Trophoblast cell (in vitro differentiated cells and primary cell): ENCODE measurements at regions not wholly inside any gene's neighbourhood (a gene's known extent, or its start where the extent isn't known, plus 50 kb on each side); places are given as distances from the start of the nearest gene placed in this dataset.

Experiments used
- DNase-seq, 2 donors: peaks; one replicate each; pipeline ENCODE4 v3.0.0-alpha.2; 2016
- H2AFZ ChIP-seq: 2 replicates; pipeline ENCODE4 v1.6.1; 2013; ENCODE audit warnings: low read length, moderate library complexity, mild to moderate bottlenecking; ENCODE audit not compliant: insufficient read depth, poor library complexity
- H2AK5ac ChIP-seq: 2 replicates; pipeline ENCODE4 v1.6.1; 2013; ENCODE audit warnings: mild to moderate bottlenecking, low read length
- H2BK120ac ChIP-seq: 2 replicates; pipeline ENCODE4 v1.6.1; 2013; ENCODE audit warnings: low read length, mild to moderate bottlenecking, moderate library complexity; ENCODE audit not compliant: insufficient read depth, poor library complexity
- H2BK12ac ChIP-seq: 2 replicates; pipeline ENCODE4 v1.6.1; 2013; ENCODE audit warnings: mild to moderate bottlenecking, low read length, moderate library complexity
- H2BK5ac ChIP-seq: 2 replicates; pipeline ENCODE4 v1.6.1; 2013; ENCODE audit warnings: low read length, low read depth, moderate library complexity, mild to moderate bottlenecking; ENCODE audit not compliant: poor library complexity
- H3K14ac ChIP-seq: 2 replicates; pipeline ENCODE4 v1.6.1; 2013; ENCODE audit warnings: mild to moderate bottlenecking, low read length
- H3K18ac ChIP-seq: 2 replicates; pipeline ENCODE4 v1.6.1; 2013; ENCODE audit warnings: mild to moderate bottlenecking, low read length
- H3K23ac ChIP-seq: 2 replicates; pipeline ENCODE4 v1.6.1; 2013; ENCODE audit warnings: low read length
- H3K27ac ChIP-seq: 2 replicates; pipeline ENCODE4 v1.5.1; 2013; ENCODE audit warnings: low read depth, mild to moderate bottlenecking, inconsistent platforms, low read length, moderate library complexity
- H3K27me3 ChIP-seq: 2 replicates; pipeline ENCODE4 v1.6.1; 2013; ENCODE audit warnings: inconsistent platforms, mild to moderate bottlenecking, low read length, moderate library complexity; ENCODE audit not compliant: insufficient read depth
- H3K36me3 ChIP-seq, 2 experiments: 1 replicate in 1 of 2; 2 replicates in 1 of 2; pipeline ENCODE4 v1.6.1; 2013; ENCODE audit warnings: low read length in 2 of 2, mild to moderate bottlenecking in 2 of 2, moderate library complexity in 1 of 2; ENCODE audit not compliant: insufficient read depth in 2 of 2, control insufficient read depth in 1 of 2
- H3K4ac ChIP-seq: 2 replicates; pipeline ENCODE4 v1.6.1; 2013; ENCODE audit warnings: low read depth, mild to moderate bottlenecking, low read length, moderate library complexity
- H3K4me1 ChIP-seq, 2 experiments: 1 replicate in 1 of 2; 2 replicates in 1 of 2; pipeline ENCODE4 v1.6.1; 2013; ENCODE audit warnings: low read length in 2 of 2, mild to moderate bottlenecking in 2 of 2, moderate library complexity in 1 of 2; ENCODE audit not compliant: insufficient read depth in 2 of 2, control insufficient read depth in 1 of 2
- H3K4me2 ChIP-seq: 2 replicates; pipeline ENCODE4 v1.6.1; 2013; ENCODE audit warnings: inconsistent platforms, mild to moderate bottlenecking, low read length, moderate library complexity
- H3K4me3 ChIP-seq: 2 replicates; pipeline ENCODE4 v1.5.1; 2013; ENCODE audit warnings: mild to moderate bottlenecking, low read depth, low read length, inconsistent platforms
- H3K79me1 ChIP-seq: one replicate; pipeline ENCODE4 v1.6.1; 2013; ENCODE audit warnings: low read length
- H3K79me2 ChIP-seq: 2 replicates; pipeline ENCODE4 v1.6.1; 2013; ENCODE audit warnings: low read length, mild to moderate bottlenecking; ENCODE audit not compliant: control insufficient read depth, insufficient read depth, poor library complexity
- H3K9ac ChIP-seq: 2 replicates; pipeline ENCODE4 v1.6.1; 2013; ENCODE audit warnings: mild to moderate bottlenecking, low read length
- H3K9me3 ChIP-seq: 2 replicates; pipeline ENCODE4 v1.6.1; 2013; ENCODE audit warnings: low read depth, mild to moderate bottlenecking, control low read depth, inconsistent platforms, low read length; ENCODE audit not compliant: insufficient read depth
- H4K12ac ChIP-seq: 2 replicates; pipeline ENCODE4 v1.6.1; 2013; ENCODE audit warnings: low read depth, mild to moderate bottlenecking, low read length, moderate library complexity
- H4K8ac ChIP-seq: 2 replicates; pipeline ENCODE4 v1.6.1; 2013; ENCODE audit warnings: low read depth, mild to moderate bottlenecking, low read length, moderate library complexity
- H4K91ac ChIP-seq: one replicate; pipeline ENCODE4 v1.6.1; 2013; ENCODE audit warnings: low read depth, mild to moderate bottlenecking, low read length, moderate library complexity
- WGBS: extraction: QIAGEN DNeasy Blood & Tissue Kit; methylation state at CpG from one replicate; pipeline ENCODE4 v1.1.7; 2013; ENCODE audit warnings: missing lambda C conversion rate; ENCODE audit not compliant: insufficient read length, insufficient coverage; ENCODE audit errors: extremely low coverage; 5-methylcytosine and 5-hydroxymethylcytosine counted together

- Histone ChIP-seq H3K4ac (no peak overlapping the region), H4K12ac (no peak overlapping the region), H3K4me3 (no peak overlapping the region), H3K79me2 (no peaks in the 10 kb centered on the region), H3K36me3 (no peaks in the 10 kb centered on the region), H3K27me3 (no peaks in the 10 kb centered on the region), H3K9ac (no peak overlapping the region), H3K9me3 (no peaks in the 10 kb centered on the region), H2BK120ac (no peak overlapping the region), H4K8ac (no peak overlapping the region), H2BK12ac (no peak overlapping the region), H3K4me1 (no peaks in the 10 kb centered on the region), H3K79me1 (no peaks in the 10 kb centered on the region), H2BK5ac (no peak overlapping the region), H3K4me2 (no peak overlapping the region), H3K14ac (no peak overlapping the region), H2AK5ac (no peak overlapping the region), H3K18ac (no peak overlapping the region), H2AFZ (no peak overlapping the region), H3K27ac (no peak overlapping the region), H4K91ac (no peak overlapping the region), H3K23ac (no peak overlapping the region)
- no peak for DNase-seq
- WGBS: no CpG with 5 or more reads among the region's 2 CpGs
Measured at GRCh38 chr4:124230268-124230667, 482.3 kb downstream of the ANKRD50 start.

GRCh38 chr4:124234771-124235170, 477.8 kb downstream of the ANKRD50 start:
- Histone ChIP-seq H2AFZ (no peak overlapping the region), H2BK12ac (no peak overlapping the region), H2BK120ac (no peak overlapping the region), H2BK5ac (no peak overlapping the region), H3K79me2 (no peaks in the 10 kb centered on the region), H3K9ac (no peak overlapping the region), H3K36me3 (no peaks in the 10 kb centered on the region), H3K4ac (no peak overlapping the region), H4K8ac (no peak overlapping the region), H3K23ac (no peak overlapping the region), H4K12ac (no peak overlapping the region), H2AK5ac (no peak overlapping the region), H3K14ac (no peak overlapping the region), H3K79me1 (no peaks in the 10 kb centered on the region), H3K27me3 (no peaks in the 10 kb centered on the region), H3K4me2 (no peak overlapping the region), H4K91ac (no peak overlapping the region), H3K4me3 (no peak overlapping the region), H3K27ac (no peak overlapping the region), H3K18ac (no peak overlapping the region), H3K9me3 (no peaks in the 10 kb centered on the region), H3K4me1 (no peaks in the 10 kb centered on the region)
- no CpG with 5 or more reads among the region's 2 CpGs for WGBS
- no peak for DNase-seq

GRCh38 chr4:124243671-124244366, 468.7 kb downstream of the ANKRD50 start:
- Histone ChIP-seq H3K9ac (peak overlapping the region; percentile 16), H3K27me3 (no peaks in the 10 kb centered on the region), H3K4me2 (no peak overlapping the region), H3K79me1 (no peaks in the 10 kb centered on the region), H3K36me3 (no peaks in the 10 kb centered on the region), H3K4me1 (no peaks in the 10 kb centered on the region), H3K14ac (no peak overlapping the region), H3K27ac (no peak overlapping the region), H3K4ac (no peak overlapping the region), H2AFZ (no peak overlapping the region), H2AK5ac (no peak overlapping the region), H3K9me3 (peaks cover 2% of the 10 kb centered on the region), H4K91ac (no peak overlapping the region), H3K79me2 (no peaks in the 10 kb centered on the region), H3K4me3 (no peak overlapping the region), H2BK12ac (no peak overlapping the region), H2BK5ac (no peak overlapping the region), H3K23ac (no peak overlapping the region), H3K18ac (no peak overlapping the region), H4K12ac (no peak overlapping the region), H2BK120ac (no peak overlapping the region), H4K8ac (no peak overlapping the region)
- WGBS: no CpG with 5 or more reads among the region's 3 CpGs
- DNase-seq: no peak

GRCh38 chr4:124253080-124253479, 459.5 kb downstream of the ANKRD50 start:
- Histone ChIP-seq H3K4me3 (no peak overlapping the region), H4K8ac (no peak overlapping the region), H3K9ac (no peak overlapping the region), H3K9me3 (no peaks in the 10 kb centered on the region), H3K36me3 (no peaks in the 10 kb centered on the region), H3K27me3 (no peaks in the 10 kb centered on the region), H3K23ac (no peak overlapping the region), H2BK120ac (no peak overlapping the region), H2AFZ (no peak overlapping the region), H3K4me1 (no peaks in the 10 kb centered on the region), H3K79me1 (no peaks in the 10 kb centered on the region), H3K4me2 (no peak overlapping the region), H3K27ac (no peak overlapping the region), H3K14ac (no peak overlapping the region), H3K18ac (no peak overlapping the region), H2AK5ac (no peak overlapping the region), H4K91ac (no peak overlapping the region), H3K79me2 (no peaks in the 10 kb centered on the region), H2BK5ac (no peak overlapping the region), H3K4ac (no peak overlapping the region), H4K12ac (no peak overlapping the region), H2BK12ac (no peak overlapping the region)
- no peak for DNase-seq
